HL-60 (cell line): ENCODE measurements at regions not wholly inside any gene's neighbourhood (a gene's known extent, or its start where the extent isn't known, plus 50 kb on each side); places are given as distances from the start of the nearest gene placed in this dataset.

Experiments
- CTCF ChIP-seq: IDR thresholded peaks from one replicate; pipeline ENCODE4 v1.5.1; 2011; ENCODE audit warnings: low read length, control low read depth, inconsistent platforms; ENCODE audit not compliant: insufficient read depth
- POLR2AphosphoS5 ChIP-seq: IDR thresholded peaks from 2 replicates; pipeline ENCODE4 v1.6.1; 2012; ENCODE audit warnings: low read depth

- no peak for TF ChIP-seq POLR2AphosphoS5
- no peak for TF ChIP-seq CTCF
Observed at GRCh38 chr11:119864836-119865235, 135.8 kb upstream of the NECTIN1 start.
